ENCODE measurements at regions not wholly inside any gene's neighbourhood (a gene's known extent, or its start where the extent isn't known, plus 50 kb on each side); places are given as distances from the start of the nearest gene placed in this dataset.

DNA sequence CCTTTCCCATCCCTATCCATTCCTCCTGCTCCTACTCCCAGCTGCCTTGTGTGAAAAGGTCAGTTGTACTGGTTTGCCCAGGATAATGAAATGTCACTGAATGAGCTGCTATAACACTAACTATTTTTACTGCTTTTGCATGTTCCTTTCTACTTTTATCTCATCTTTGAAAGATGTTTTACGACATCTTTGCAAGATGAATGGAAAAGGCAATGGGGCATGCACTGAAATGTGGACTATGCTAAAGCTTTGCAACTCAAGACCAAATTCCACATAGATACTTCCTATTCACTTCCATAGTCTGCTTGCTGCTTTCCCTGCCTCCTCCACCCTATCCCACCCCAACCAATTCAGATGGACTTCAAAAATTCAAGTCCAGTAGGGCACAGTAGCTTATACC lies 111.3 kb downstream of the SETD4 start:
- H3K4me3 ChIP-seq (ENCODE audit: low read length, poor library complexity, severe bottlenecking) = no peak overlapping the region
- TF ChIP-seq EZH2phosphoT487 (IDR thresholded peaks at IDR 0.05; ENCODE audit: borderline replicate concordance) = no peak
- TF ChIP-seq, protein P1, sequence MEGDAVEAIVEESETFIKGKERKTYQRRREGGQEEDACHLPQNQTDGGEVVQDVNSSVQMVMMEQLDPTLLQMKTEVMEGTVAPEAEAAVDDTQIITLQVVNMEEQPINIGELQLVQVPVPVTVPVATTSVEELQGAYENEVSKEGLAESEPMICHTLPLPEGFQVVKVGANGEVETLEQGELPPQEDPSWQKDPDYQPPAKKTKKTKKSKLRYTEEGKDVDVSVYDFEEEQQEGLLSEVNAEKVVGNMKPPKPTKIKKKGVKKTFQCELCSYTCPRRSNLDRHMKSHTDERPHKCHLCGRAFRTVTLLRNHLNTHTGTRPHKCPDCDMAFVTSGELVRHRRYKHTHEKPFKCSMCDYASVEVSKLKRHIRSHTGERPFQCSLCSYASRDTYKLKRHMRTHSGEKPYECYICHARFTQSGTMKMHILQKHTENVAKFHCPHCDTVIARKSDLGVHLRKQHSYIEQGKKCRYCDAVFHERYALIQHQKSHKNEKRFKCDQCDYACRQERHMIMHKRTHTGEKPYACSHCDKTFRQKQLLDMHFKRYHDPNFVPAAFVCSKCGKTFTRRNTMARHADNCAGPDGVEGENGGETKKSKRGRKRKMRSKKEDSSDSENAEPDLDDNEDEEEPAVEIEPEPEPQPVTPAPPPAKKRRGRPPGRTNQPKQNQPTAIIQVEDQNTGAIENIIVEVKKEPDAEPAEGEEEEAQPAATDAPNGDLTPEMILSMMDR (conservative IDR thresholded peaks at IDR 0.05; ENCODE audit: low read length) = no peak
- H3K9me2 ChIP-seq (replicated peaks; ENCODE audit: low read depth, low read length) = no peaks in the 10 kb centered on the region
- H3K9ac ChIP-seq (ENCODE audit: low read depth, low read length, poor library complexity, severe bottlenecking) = no peak overlapping the region
- no peak overlapping the region for H3K4me2 ChIP-seq (ENCODE audit: low read depth, low read length, poor library complexity, severe bottlenecking)
- H3K4me1 ChIP-seq (ENCODE audit: insufficient read depth, low read length, poor library complexity, severe bottlenecking) = no peaks in the 10 kb centered on the region
- no peak overlapping the region for H2AFZ ChIP-seq (ENCODE audit: low read length)
- H3K27me3 ChIP-seq (ENCODE audit: insufficient read depth, low read length, poor library complexity, severe bottlenecking) = no peaks in the 10 kb centered on the region
- no peaks in the 10 kb centered on the region for H3K79me2 ChIP-seq (ENCODE audit: insufficient read depth, low read length)
- no peaks in the 10 kb centered on the region for H3K9me3 ChIP-seq (ENCODE audit: insufficient read depth, low read depth, low read length)
- no peaks in the 10 kb centered on the region for H3F3A ChIP-seq (ENCODE audit: low read depth)
- no peaks in the 10 kb centered on the region for H4K20me1 ChIP-seq (ENCODE audit: insufficient read depth, low read length, poor library complexity, severe bottlenecking)
- H3K36me3 ChIP-seq (ENCODE audit: insufficient read depth, low read length) = no peaks in the 10 kb centered on the region

DNA sequence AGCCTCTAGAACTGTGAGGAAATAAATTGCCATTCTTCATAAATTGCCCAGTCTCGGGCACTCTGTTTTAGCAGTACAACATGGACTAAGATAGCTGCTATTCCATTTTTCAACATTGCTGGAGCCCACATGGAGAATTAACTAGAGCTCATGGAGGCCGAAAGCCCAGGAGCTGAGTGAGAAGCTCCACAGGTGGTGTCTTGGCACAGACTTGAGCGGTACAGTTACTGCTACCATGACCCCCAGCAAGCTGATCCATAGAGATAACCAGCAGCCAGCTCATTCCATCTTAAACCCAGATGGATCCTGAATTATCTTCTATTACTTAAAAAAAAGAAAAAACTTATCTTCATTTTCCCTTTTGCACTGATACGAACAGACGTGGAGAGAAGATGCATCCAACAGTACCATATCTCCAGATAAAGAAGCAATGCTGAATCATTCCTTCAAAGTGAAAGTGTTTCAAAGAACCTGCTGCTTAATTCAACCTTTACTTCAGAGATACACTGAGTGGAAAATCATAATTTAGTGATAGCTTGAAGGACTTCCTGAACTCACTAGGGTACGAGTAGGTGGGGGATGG lies 115.1 kb downstream of the SETD4 start:
- Histone ChIP-seq H3K9me3 (ENCODE audit: insufficient read depth, low read depth, low read length) (no peaks in the 10 kb centered on the region), H3K9ac (ENCODE audit: low read depth, low read length, poor library complexity, severe bottlenecking) (no peak overlapping the region), H4K20me1 (ENCODE audit: insufficient read depth, low read length, poor library complexity, severe bottlenecking) (no peaks in the 10 kb centered on the region), H3K9me2 (replicated peaks; ENCODE audit: low read depth, low read length) (no peaks in the 10 kb centered on the region), H3K36me3 (ENCODE audit: insufficient read depth, low read length) (no peaks in the 10 kb centered on the region), H3F3A (ENCODE audit: low read depth) (no peaks in the 10 kb centered on the region), H3K4me1 (ENCODE audit: insufficient read depth, low read length, poor library complexity, severe bottlenecking) (peaks cover under 1% of the 10 kb centered on the region), H3K4me3 (ENCODE audit: low read length, poor library complexity, severe bottlenecking) (no peak overlapping the region), H3K27me3 (ENCODE audit: insufficient read depth, low read length, poor library complexity, severe bottlenecking) (no peaks in the 10 kb centered on the region), H3K79me2 (ENCODE audit: insufficient read depth, low read length) (no peaks in the 10 kb centered on the region), H2AFZ (ENCODE audit: low read length) (no peak overlapping the region), H3K4me2 (ENCODE audit: low read depth, low read length, poor library complexity, severe bottlenecking) (no peak overlapping the region)
- no peak for TF ChIP-seq EZH2phosphoT487 (IDR thresholded peaks at IDR 0.05; ENCODE audit: borderline replicate concordance)
- TF ChIP-seq, protein P1 (conservative IDR thresholded peaks at IDR 0.05; ENCODE audit: low read length) = no peak

DNA sequence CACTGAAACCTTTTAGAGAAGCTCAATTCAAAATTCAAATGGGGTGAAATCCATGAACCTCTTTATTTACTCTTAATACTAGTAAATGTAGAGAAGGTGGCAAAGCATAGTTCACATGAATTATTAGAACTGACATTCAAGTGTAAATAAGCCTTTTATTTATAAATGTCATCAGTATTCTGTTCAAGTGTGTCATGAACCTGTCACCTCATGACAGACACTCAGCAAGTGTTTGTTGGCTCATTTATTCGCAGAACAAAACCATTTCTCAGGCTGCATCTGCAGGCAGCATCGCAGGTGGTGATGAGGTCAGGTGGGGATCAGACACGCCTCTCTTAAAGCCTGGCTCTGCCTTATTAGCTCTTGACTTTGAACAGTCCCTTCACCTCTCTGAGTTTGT lies 116.6 kb downstream of the SETD4 start:
- H3K9me3 ChIP-seq (ENCODE audit: insufficient read depth, low read depth, low read length) = no peaks in the 10 kb centered on the region
- TF ChIP-seq, protein P1 (conservative IDR thresholded peaks at IDR 0.05; ENCODE audit: low read length) = no peak
- no peak for TF ChIP-seq EZH2phosphoT487 (IDR thresholded peaks at IDR 0.05; ENCODE audit: borderline replicate concordance)
- no peak overlapping the region for H3K4me2 ChIP-seq (ENCODE audit: low read depth, low read length, poor library complexity, severe bottlenecking)
- no peak overlapping the region for H2AFZ ChIP-seq (ENCODE audit: low read length)
- H4K20me1 ChIP-seq (ENCODE audit: insufficient read depth, low read length, poor library complexity, severe bottlenecking) = no peaks in the 10 kb centered on the region
- no peaks in the 10 kb centered on the region for H3K36me3 ChIP-seq (ENCODE audit: insufficient read depth, low read length)
- H3K27me3 ChIP-seq (ENCODE audit: insufficient read depth, low read length, poor library complexity, severe bottlenecking) = no peaks in the 10 kb centered on the region
- H3K4me3 ChIP-seq (ENCODE audit: low read length, poor library complexity, severe bottlenecking) = no peak overlapping the region
- peaks cover 3% of the 10 kb centered on the region for H3K4me1 ChIP-seq (ENCODE audit: insufficient read depth, low read length, poor library complexity, severe bottlenecking)
- H3F3A ChIP-seq (ENCODE audit: low read depth) = no peaks in the 10 kb centered on the region
- no peaks in the 10 kb centered on the region for H3K79me2 ChIP-seq (ENCODE audit: insufficient read depth, low read length)
- no peaks in the 10 kb centered on the region for H3K9me2 ChIP-seq (replicated peaks; ENCODE audit: low read depth, low read length)
- H3K9ac ChIP-seq (ENCODE audit: low read depth, low read length, poor library complexity, severe bottlenecking) = no peak overlapping the region
